ENCODE measurements at regions not wholly inside any gene's neighbourhood (a gene's known extent, or its start where the extent isn't known, plus 50 kb on each side); places are given as distances from the start of the nearest gene placed in this dataset.

GRCh38 chr5:117302473-117302872, 727.9 kb upstream of the SEMA6A start:
- DNase-seq (ENCODE audit: low spot score): no peak

- no peak for DNase-seq (ENCODE audit: low spot score)
These were observed 725.3 kb upstream of the SEMA6A start for GRCh38 chr5:117299936-117300328.

- DNase-seq (ENCODE audit: low spot score): no peak
These were observed 724.8 kb upstream of the SEMA6A start for GRCh38 chr5:117299224-117299935.

- no peak for DNase-seq (ENCODE audit: low spot score)
These were observed 722.2 kb upstream of the SEMA6A start for GRCh38 chr5:117296872-117297271.

- no peak for DNase-seq (ENCODE audit: low spot score)
These were observed 721.3 kb upstream of the SEMA6A start for GRCh38 chr5:117295941-117296340.

- no peak for DNase-seq (ENCODE audit: low spot score)
These were observed 712.2 kb upstream of the SEMA6A start for GRCh38 chr5:117286813-117287212.

- DNase-seq (ENCODE audit: low spot score): no peak
These were observed 697.0 kb upstream of the SEMA6A start for GRCh38 chr5:117271656-117272055.

- no peak for DNase-seq (ENCODE audit: low spot score)
These were observed 691.7 kb upstream of the SEMA6A start for GRCh38 chr5:117266280-117266679.

- DNase-seq (ENCODE audit: low spot score): no peak
These were observed 688.6 kb upstream of the SEMA6A start for GRCh38 chr5:117263231-117263630.

- peak; percentile 81 for DNase-seq (ENCODE audit: low spot score)
These were observed 688.0 kb upstream of the SEMA6A start for GRCh38 chr5:117262572-117263131.

- no peak for DNase-seq (ENCODE audit: low spot score)
These were observed 687.4 kb upstream of the SEMA6A start for GRCh38 chr5:117261948-117262571.

GRCh38 chr5:117255211-117256027, 680.8 kb upstream of the SEMA6A start:
- peak; percentile 33 for DNase-seq (ENCODE audit: low spot score)

- no peak for DNase-seq (ENCODE audit: low spot score)
These were observed 677.9 kb upstream of the SEMA6A start for GRCh38 chr5:117252566-117252965.

GRCh38 chr5:117249086-117249815, 674.6 kb upstream of the SEMA6A start:
- DNase-seq (ENCODE audit: low spot score): peak; percentile 84

- no peak for DNase-seq (ENCODE audit: low spot score)
These were observed 671.8 kb upstream of the SEMA6A start for GRCh38 chr5:117246424-117246823.

GRCh38 chr5:117245130-117245529, 670.5 kb upstream of the SEMA6A start:
- DNase-seq (ENCODE audit: low spot score): no peak

GRCh38 chr5:117242028-117242427, 667.4 kb upstream of the SEMA6A start:
- DNase-seq (ENCODE audit: low spot score): no peak

- DNase-seq (ENCODE audit: low spot score): no peak
These were observed 662.3 kb upstream of the SEMA6A start for GRCh38 chr5:117236941-117237340.

- no peak for DNase-seq (ENCODE audit: low spot score)
These were observed 661.2 kb upstream of the SEMA6A start for GRCh38 chr5:117235786-117236185.

GRCh38 chr5:117230375-117230774, 655.8 kb upstream of the SEMA6A start:
- DNase-seq (ENCODE audit: low spot score): no peak

- no peak for DNase-seq (ENCODE audit: low spot score)
These were observed 646.1 kb upstream of the SEMA6A start for GRCh38 chr5:117220730-117221129.

GRCh38 chr5:117218789-117219188, 644.2 kb upstream of the SEMA6A start:
- DNase-seq (ENCODE audit: low spot score): no peak
